CD14-positive monocyte (primary cell): ENCODE measurements at regions not wholly inside any gene's neighbourhood (a gene's known extent, or its start where the extent isn't known, plus 50 kb on each side); places are given as distances from the start of the nearest gene placed in this dataset.

ENCODE experiments used
- DNase-seq, 3 donors: peaks; one replicate each; pipeline ENCODE4 v3.0.0-alpha.2; 2011 to 2022
- H2AFZ ChIP-seq: 2 replicates; pipeline ENCODE4 v1.6.0; 2012; ENCODE audit warnings: mild to moderate bottlenecking, low read depth, low read length, inconsistent platforms; ENCODE audit not compliant: insufficient read depth, poor library complexity, severe bottlenecking
- H3K27ac ChIP-seq, 2 donors: 1 replicate in 1 of 2; 2 replicates in 1 of 2; pipeline ENCODE4 v1.5.1; 2012 to 2013; ENCODE audit warnings: low read length in 2 of 2, control low read depth in 1 of 2, inconsistent platforms in 1 of 2, low read depth in 1 of 2, mild to moderate bottlenecking in 1 of 2
- H3K27me3 ChIP-seq, 2 donors: one replicate each; pipeline versions ENCODE4 v1.6.0 to v1.6.1; 2011 to 2013; ENCODE audit warnings: low read length in 2 of 2; ENCODE audit not compliant: control insufficient read depth in 2 of 2, insufficient read depth in 2 of 2
- H3K36me3 ChIP-seq, 2 donors: replicated peaks in 1 of 2; 1 replicate in 1 of 2; 2 replicates in 1 of 2; pipeline versions ENCODE4 v1.5.1 to v1.6.1; 2012 to 2013; ENCODE audit warnings: low read length in 2 of 2, control low read depth in 1 of 2, inconsistent platforms in 1 of 2, mild to moderate bottlenecking in 1 of 2; ENCODE audit not compliant: insufficient read depth in 2 of 2, control insufficient read depth in 1 of 2
- H3K4me1 ChIP-seq, 2 donors: 1 replicate in 1 of 2; 2 replicates in 1 of 2; pipeline versions ENCODE4 v1.5.1 to v1.6.1; 2012 to 2013; ENCODE audit warnings: low read length in 2 of 2, control low read depth in 1 of 2, inconsistent platforms in 1 of 2, mild to moderate bottlenecking in 1 of 2, moderate library complexity in 1 of 2; ENCODE audit not compliant: insufficient read depth in 2 of 2, control insufficient read depth in 1 of 2
- H3K4me2 ChIP-seq: replicated peaks from 2 replicates; pipeline ENCODE3; 2012; ENCODE audit warnings: low read length, moderate library complexity, mild to moderate bottlenecking; ENCODE audit not compliant: poor library complexity, severe bottlenecking; ENCODE audit errors: extremely low read depth
- H3K4me3 ChIP-seq, 3 experiments: fragments of 200-600 bp in 1 of 3; sonication (generic) in 1 of 3; replicated peaks in 1 of 3; 1 replicate in 2 of 3; 2 replicates in 1 of 3; pipeline ENCODE4 v1.5.1; 2011 to 2013; ENCODE audit warnings: low read length in 3 of 3, mild to moderate bottlenecking in 3 of 3, control low read depth in 2 of 3, low read depth in 2 of 3, inconsistent platforms in 1 of 3, moderate library complexity in 1 of 3
- H3K79me2 ChIP-seq: 2 replicates; pipeline ENCODE4 v1.6.0; 2012; ENCODE audit warnings: mild to moderate bottlenecking, control low read depth, inconsistent platforms, low read length, moderate library complexity; ENCODE audit not compliant: insufficient read depth
- H3K9ac ChIP-seq: 2 replicates; pipeline ENCODE4 v1.6.0; 2017; ENCODE audit warnings: low read length, mild to moderate bottlenecking; ENCODE audit not compliant: insufficient read depth, poor library complexity, severe bottlenecking
- H3K9me3 ChIP-seq, 2 donors: replicated peaks in 1 of 2; 1 replicate in 1 of 2; 2 replicates in 1 of 2; pipeline versions ENCODE4 v1.5.1 to v1.6.1; 2012 to 2013; ENCODE audit warnings: low read length in 2 of 2, control low read depth in 1 of 2; ENCODE audit not compliant: control insufficient read depth in 1 of 2, insufficient read depth in 1 of 2
- H4K20me1 ChIP-seq: 2 replicates; pipeline ENCODE4 v1.6.0; 2012; ENCODE audit warnings: mild to moderate bottlenecking, low read length, control low read depth, moderate library complexity; ENCODE audit not compliant: insufficient read depth
- H3K27ac Mint-ChIP-seq, 7 donors: one replicate each; pipeline ENCODE4 v1.8.0; 2020; ENCODE audit warnings: mild to moderate bottlenecking in 7 of 7, mixed read lengths in 7 of 7, moderate library complexity in 6 of 7, inconsistent platforms in 2 of 7
- H3K27me3 Mint-ChIP-seq, 3 donors: one replicate each; pipeline ENCODE4 v1.8.0; 2021 to 2022; ENCODE audit warnings: low read depth in 3 of 3, mild to moderate bottlenecking in 3 of 3, mixed read lengths in 3 of 3, moderate library complexity in 3 of 3, inconsistent platforms in 1 of 3
- H3K36me3 Mint-ChIP-seq, 2 donors: one replicate each; pipeline ENCODE4 v1.8.0; 2020; ENCODE audit warnings: mixed read lengths in 2 of 2, inconsistent platforms in 1 of 2, mild to moderate bottlenecking in 1 of 2
- H3K4me1 Mint-ChIP-seq: one replicate; pipeline ENCODE4 v1.8.0; 2020; ENCODE audit warnings: mild to moderate bottlenecking, mixed read lengths
- H3K4me3 Mint-ChIP-seq, 2 donors: one replicate each; pipeline ENCODE4 v1.8.0; 2020; ENCODE audit warnings: mild to moderate bottlenecking in 2 of 2, mixed read lengths in 2 of 2, moderate library complexity in 1 of 2
- H3K9me3 Mint-ChIP-seq, 7 donors: one replicate each; pipeline ENCODE4 v1.8.0; 2020 to 2022; ENCODE audit warnings: mixed read lengths in 7 of 7, mild to moderate bottlenecking in 6 of 7, moderate library complexity in 6 of 7, inconsistent platforms in 2 of 7
- WGBS: methylation state at CpG from one replicate; pipeline ENCODE4 v1.1.5; 2013; ENCODE audit warnings: missing lambda C conversion rate; ENCODE audit not compliant: insufficient coverage; 5-methylcytosine and 5-hydroxymethylcytosine counted together
- intact Hi-C, 2 donors: fragments of 100-400 bp; cut with micrococcal nuclease; formaldehyde crosslinking; loops; one replicate each; pipeline versions ENCODE4 v1.15.0 to v1.15.1; 2023
- TF ChIP-seq, protein P1 (sequence below): fragments of 200-600 bp; IDR thresholded peaks from one replicate; pipeline ENCODE4 v1.8.0; 2022; ENCODE audit warnings: antibody characterized with exemption, mild to moderate bottlenecking

DNA sequence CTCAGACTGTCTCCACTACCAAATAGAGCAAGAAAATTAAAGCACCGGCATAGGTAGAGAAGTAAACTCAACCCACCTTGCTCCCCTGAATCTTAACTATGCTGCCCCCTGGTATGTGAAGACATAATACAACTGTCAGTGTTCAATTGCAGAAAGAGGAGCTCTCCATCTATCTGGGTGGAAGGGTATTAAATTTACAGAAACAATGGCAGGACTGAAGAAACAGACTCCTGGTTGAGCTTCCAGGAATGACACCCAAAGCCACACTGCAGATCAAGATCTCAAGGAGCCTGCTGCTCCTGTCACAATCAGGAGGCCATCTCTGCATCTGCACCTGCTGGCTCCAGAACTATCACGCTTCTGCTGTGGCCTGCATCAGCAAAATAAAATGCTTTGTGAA lies 132.1 kb upstream of the BMAL1 start:
- Histone ChIP-seq H3K79me2 (no peaks in the 10 kb centered on the region), H3K9me3 (no peaks in the 10 kb centered on the region), H3K27me3 (no peaks in the 10 kb centered on the region), H3K36me3 (no peaks in the 10 kb centered on the region), H3K9ac (no peak overlapping the region), H4K20me1 (no peaks in the 10 kb centered on the region), H3K4me1 (no peaks in the 10 kb centered on the region), H2AFZ (no peak overlapping the region), H3K4me3 (no peak overlapping the region), H3K27ac (no peak overlapping the region), H3K4me2 (no peak overlapping the region)
- no peak overlapping the region for H3K4me3 Mint-ChIP-seq
- TF ChIP-seq, protein P1, sequence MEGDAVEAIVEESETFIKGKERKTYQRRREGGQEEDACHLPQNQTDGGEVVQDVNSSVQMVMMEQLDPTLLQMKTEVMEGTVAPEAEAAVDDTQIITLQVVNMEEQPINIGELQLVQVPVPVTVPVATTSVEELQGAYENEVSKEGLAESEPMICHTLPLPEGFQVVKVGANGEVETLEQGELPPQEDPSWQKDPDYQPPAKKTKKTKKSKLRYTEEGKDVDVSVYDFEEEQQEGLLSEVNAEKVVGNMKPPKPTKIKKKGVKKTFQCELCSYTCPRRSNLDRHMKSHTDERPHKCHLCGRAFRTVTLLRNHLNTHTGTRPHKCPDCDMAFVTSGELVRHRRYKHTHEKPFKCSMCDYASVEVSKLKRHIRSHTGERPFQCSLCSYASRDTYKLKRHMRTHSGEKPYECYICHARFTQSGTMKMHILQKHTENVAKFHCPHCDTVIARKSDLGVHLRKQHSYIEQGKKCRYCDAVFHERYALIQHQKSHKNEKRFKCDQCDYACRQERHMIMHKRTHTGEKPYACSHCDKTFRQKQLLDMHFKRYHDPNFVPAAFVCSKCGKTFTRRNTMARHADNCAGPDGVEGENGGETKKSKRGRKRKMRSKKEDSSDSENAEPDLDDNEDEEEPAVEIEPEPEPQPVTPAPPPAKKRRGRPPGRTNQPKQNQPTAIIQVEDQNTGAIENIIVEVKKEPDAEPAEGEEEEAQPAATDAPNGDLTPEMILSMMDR: no peak
- H3K4me1 Mint-ChIP-seq: no peaks in the 10 kb centered on the region
- WGBS: no CpG with 5 or more reads among the region's 2 CpGs
- intact Hi-C loops: no loop called here
- peaks cover 0 to 3% (median 0%) of the 10 kb centered on the region in 7 donors for H3K9me3 Mint-ChIP-seq
- peaks cover 2 to 5% (median 4%) of the 10 kb centered on the region in 3 donors for H3K27me3 Mint-ChIP-seq
- no peak for DNase-seq
- no peaks in the 10 kb centered on the region for H3K36me3 Mint-ChIP-seq
- no peak overlapping the region for H3K27ac Mint-ChIP-seq

DNA sequence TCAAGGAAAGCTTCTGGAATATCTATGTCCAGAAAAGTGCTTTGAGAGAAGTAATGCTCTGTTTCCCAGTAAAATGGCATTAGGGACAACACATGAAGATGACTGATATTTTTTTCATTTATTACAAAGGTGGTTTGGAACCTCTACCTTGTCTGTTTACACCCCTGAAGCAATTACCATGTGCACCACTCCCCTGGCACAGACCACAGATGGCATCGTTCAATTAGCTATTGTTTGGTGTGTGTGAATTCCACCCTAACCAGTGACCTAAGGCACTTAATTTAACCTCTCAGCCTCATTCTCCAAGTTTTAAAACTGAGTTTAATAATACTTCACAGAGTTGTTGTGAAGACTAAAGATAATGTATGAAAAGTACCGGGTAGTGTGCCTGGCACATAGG lies 127.6 kb upstream of the BMAL1 start:
- TF ChIP-seq, protein P1: no peak
- no peaks in the 10 kb centered on the region for H3K4me1 ChIP-seq
- no peaks in the 10 kb centered on the region for H3K27me3 ChIP-seq
- WGBS: no CpG with 5 or more reads among the region's 2 CpGs
- Mint-ChIP-seq H3K9me3 (peaks cover 0 to 3% (median 0%) of the 10 kb centered on the region in 7 donors), H3K4me1 (no peaks in the 10 kb centered on the region), H3K4me3 (no peak overlapping the region), H3K27me3 (peaks cover 0 to 2% (median 2%) of the 10 kb centered on the region in 3 donors), H3K36me3 (no peaks in the 10 kb centered on the region), H3K27ac (no peak overlapping the region)
- intact Hi-C loops: no loop called here
- no peak overlapping the region for H3K9ac ChIP-seq
- H3K4me2 ChIP-seq: no peak overlapping the region
- no peak overlapping the region for H3K27ac ChIP-seq
- no peak for DNase-seq
- no peak overlapping the region for H3K4me3 ChIP-seq
- H4K20me1 ChIP-seq: no peaks in the 10 kb centered on the region
- H2AFZ ChIP-seq: no peak overlapping the region
- H3K36me3 ChIP-seq: no peaks in the 10 kb centered on the region
- H3K9me3 ChIP-seq: no peaks in the 10 kb centered on the region
- no peaks in the 10 kb centered on the region for H3K79me2 ChIP-seq
